HFF-Myc (cell line): ENCODE measurements at regions not wholly inside any gene's neighbourhood (a gene's known extent, or its start where the extent isn't known, plus 50 kb on each side); places are given as distances from the start of the nearest gene placed in this dataset.

Source experiments
- DNase-seq: peaks from one replicate; pipeline ENCODE4 v3.0.0-alpha.2; 2011; ENCODE audit warnings: low read depth; ENCODE audit errors: extremely low read depth
- H3K4me3 ChIP-seq: replicated peaks from 2 replicates; pipeline ENCODE4 v1.5.1; 2011; ENCODE audit warnings: low read depth, mild to moderate bottlenecking, control low read depth, low read length
- TF ChIP-seq, protein P1 (sequence below): IDR thresholded peaks from 2 replicates; pipeline ENCODE4 v1.5.1; 2012; ENCODE audit warnings: mild to moderate bottlenecking, low read depth, low read length, control low read depth; ENCODE audit errors: missing control alignments

- H3K4me3 ChIP-seq: no peak overlapping the region
- no peak for DNase-seq
- TF ChIP-seq, protein P1, sequence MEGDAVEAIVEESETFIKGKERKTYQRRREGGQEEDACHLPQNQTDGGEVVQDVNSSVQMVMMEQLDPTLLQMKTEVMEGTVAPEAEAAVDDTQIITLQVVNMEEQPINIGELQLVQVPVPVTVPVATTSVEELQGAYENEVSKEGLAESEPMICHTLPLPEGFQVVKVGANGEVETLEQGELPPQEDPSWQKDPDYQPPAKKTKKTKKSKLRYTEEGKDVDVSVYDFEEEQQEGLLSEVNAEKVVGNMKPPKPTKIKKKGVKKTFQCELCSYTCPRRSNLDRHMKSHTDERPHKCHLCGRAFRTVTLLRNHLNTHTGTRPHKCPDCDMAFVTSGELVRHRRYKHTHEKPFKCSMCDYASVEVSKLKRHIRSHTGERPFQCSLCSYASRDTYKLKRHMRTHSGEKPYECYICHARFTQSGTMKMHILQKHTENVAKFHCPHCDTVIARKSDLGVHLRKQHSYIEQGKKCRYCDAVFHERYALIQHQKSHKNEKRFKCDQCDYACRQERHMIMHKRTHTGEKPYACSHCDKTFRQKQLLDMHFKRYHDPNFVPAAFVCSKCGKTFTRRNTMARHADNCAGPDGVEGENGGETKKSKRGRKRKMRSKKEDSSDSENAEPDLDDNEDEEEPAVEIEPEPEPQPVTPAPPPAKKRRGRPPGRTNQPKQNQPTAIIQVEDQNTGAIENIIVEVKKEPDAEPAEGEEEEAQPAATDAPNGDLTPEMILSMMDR: no peak
These were observed 214.0 kb downstream of the MDFIC start for GRCh38 chr7:115135769-115136410.

DNA sequence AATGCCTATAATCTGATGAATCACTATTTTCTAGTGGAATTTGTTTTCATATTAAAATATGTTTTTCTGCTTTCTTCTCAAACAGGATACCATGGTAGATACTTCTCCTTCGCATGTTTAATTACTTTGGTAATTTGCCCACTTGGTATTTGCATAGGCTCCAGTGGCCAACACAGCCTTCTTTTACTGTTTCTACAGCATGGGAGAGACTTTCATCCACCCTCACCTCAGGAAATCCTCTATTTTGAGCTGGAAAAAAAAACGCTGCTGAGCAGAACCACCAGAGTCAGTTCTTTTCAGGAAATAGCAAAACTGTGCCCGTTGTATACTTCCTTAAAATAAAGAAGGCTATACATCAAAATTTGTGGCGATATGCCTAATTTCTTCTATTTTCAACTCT lies 213.3 kb downstream of the MDFIC start:
- DNase-seq: no peak
- H3K4me3 ChIP-seq: no peak overlapping the region
- TF ChIP-seq, protein P1: no peak

DNA sequence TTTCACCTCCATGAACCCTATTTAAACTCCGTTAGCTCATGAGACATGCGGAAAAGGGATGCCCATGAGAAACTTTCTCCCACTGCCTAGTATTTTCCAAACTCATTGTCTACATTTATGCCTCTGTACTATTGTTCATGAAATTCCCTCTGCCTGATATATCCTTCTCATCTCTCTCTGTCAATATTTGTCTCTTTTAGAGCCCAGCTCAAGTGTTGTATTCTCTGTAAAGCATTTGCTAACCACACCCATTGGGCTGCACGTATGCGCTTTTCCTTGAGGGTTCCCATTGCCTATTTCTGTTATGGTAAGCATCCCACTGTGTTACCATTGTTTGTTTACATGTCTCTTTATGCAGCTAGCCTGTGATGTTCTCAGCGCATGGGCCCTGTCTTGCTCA lies 211.4 kb downstream of the MDFIC start:
- no peak for DNase-seq
- TF ChIP-seq, protein P1: no peak
- H3K4me3 ChIP-seq: no peak overlapping the region

DNA sequence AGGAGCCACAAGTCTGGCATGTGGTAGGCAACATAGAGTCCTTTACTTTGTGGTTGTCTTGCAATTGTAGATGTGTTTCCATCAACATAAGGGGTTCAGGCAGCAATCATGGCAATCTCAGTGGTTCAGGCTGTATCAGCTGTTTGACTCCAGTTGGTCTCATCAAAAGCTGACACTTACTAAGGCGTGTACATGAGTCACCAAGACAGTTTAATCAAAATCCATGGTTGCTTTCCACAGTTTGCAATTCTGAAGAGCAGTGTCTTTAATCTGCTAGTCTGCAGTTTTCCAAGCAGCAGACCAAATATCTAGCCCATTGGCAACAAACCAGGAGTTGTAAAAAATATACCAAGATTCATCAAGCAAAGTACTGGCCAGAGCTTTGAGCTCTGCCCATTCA lies 210.2 kb downstream of the MDFIC start:
- TF ChIP-seq, protein P1: no peak
- no peak overlapping the region for H3K4me3 ChIP-seq
- DNase-seq: no peak

- H3K4me3 ChIP-seq: no peak overlapping the region
- TF ChIP-seq, protein P1: no peak
- DNase-seq: no peak
These were observed 206.3 kb downstream of the MDFIC start for GRCh38 chr7:115128154-115128553.

DNA sequence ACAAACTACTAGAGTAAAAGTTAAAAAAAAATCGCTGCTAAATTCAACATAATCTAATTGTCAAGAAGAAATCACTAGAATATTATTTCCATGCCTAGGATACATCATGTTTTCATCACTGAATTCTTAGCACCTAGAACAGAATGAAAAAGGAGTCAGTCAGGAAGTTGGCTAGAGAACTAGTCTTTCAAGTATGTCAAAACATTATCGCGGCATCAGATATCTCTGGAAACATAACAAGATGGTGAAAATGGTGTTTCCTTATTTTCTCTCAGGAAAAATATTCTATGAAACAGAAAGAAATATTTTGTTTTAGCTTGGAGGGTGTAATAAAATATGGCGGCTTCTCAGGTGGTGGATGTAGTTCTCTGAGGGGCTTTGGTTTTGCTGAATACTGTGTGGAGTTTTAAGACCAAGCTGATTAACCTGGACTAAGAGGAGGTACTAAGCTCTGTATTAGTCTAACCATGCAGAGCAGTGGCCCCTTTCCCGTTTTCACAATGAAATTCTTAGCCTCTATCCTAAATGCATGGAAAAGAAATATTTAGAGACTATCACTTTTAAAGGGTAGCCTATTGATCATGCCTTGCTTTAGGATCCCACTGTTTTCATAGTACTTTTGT lies 205.6 kb downstream of the MDFIC start:
- no peak for DNase-seq
- TF ChIP-seq, protein P1: no peak
- H3K4me3 ChIP-seq: no peak overlapping the region

GRCh38 chr7:115125750-115126149 lies 203.9 kb downstream of the MDFIC start:
- H3K4me3 ChIP-seq: no peak overlapping the region
- TF ChIP-seq, protein P1: no peak
- no peak for DNase-seq
